ENCODE measurements at regions not wholly inside any gene's neighbourhood (a gene's known extent, or its start where the extent isn't known, plus 50 kb on each side); places are given as distances from the start of the nearest gene placed in this dataset.

DNA sequence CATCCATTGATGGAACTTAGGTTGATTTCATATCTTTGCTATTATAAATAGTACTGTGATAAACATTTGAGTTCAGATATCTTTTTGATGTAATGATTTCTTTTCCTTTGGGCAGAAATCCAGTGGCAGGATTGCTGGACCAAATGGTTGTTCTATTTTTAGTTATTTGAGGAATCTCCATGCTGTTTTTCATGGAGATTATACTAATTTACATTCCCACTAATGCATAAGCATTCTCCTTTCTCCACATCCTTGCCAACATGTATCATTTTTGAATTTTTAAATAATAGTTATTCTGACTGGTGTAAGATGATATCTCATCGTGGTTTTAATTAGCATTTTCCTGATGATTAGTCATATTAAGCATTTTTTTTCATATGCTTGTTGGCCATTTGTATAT lies 144.0 kb upstream of the SUCLG2 start:
- TF ChIP-seq, protein P1, sequence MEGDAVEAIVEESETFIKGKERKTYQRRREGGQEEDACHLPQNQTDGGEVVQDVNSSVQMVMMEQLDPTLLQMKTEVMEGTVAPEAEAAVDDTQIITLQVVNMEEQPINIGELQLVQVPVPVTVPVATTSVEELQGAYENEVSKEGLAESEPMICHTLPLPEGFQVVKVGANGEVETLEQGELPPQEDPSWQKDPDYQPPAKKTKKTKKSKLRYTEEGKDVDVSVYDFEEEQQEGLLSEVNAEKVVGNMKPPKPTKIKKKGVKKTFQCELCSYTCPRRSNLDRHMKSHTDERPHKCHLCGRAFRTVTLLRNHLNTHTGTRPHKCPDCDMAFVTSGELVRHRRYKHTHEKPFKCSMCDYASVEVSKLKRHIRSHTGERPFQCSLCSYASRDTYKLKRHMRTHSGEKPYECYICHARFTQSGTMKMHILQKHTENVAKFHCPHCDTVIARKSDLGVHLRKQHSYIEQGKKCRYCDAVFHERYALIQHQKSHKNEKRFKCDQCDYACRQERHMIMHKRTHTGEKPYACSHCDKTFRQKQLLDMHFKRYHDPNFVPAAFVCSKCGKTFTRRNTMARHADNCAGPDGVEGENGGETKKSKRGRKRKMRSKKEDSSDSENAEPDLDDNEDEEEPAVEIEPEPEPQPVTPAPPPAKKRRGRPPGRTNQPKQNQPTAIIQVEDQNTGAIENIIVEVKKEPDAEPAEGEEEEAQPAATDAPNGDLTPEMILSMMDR (conservative IDR thresholded peaks at IDR 0.05 in 1 of 2, IDR thresholded peaks at IDR 0.05 in 1 of 2; ENCODE audit: low read depth in 1 of 2, low read length in 2 of 2) = no peak
- TF ChIP-seq EZH2 (IDR thresholded peaks at IDR 0.05; ENCODE audit: low read length, missing control alignments) = no peak
